BLaER1 treated with 17β-estradiol and CSF1 and Interleukin-3, amounts not matched to agents 10 nM and 100 nM (cell line): ENCODE measurements at regions not wholly inside any gene's neighbourhood (a gene's known extent, or its start where the extent isn't known, plus 50 kb on each side); places are given as distances from the start of the nearest gene placed in this dataset.
A peak's percentile ranks its signal among the peaks of the same experiment; 100 is the strongest.

Experiments
- H3K27ac ChIP-seq, 11 experiments: shearing (Covaris generic); formaldehyde crosslinking; 2 replicates each; pipeline ENCODE4 v1.8.1; 2022
- H3K27me3 ChIP-seq, 11 experiments: shearing (Covaris generic); formaldehyde crosslinking; 2 replicates each; pipeline ENCODE4 v1.8.1; 2022
- H3K36me3 ChIP-seq, 11 experiments: shearing (Covaris generic); formaldehyde crosslinking; 2 replicates each; pipeline ENCODE4 v1.8.1; 2022
- H3K4me1 ChIP-seq, 10 experiments: shearing (Covaris generic); formaldehyde crosslinking; 2 replicates each; pipeline ENCODE4 v1.8.1; 2022
- H3K4me2 ChIP-seq, 11 experiments: shearing (Covaris generic); formaldehyde crosslinking; 2 replicates each; pipeline ENCODE4 v1.8.1; 2022
- H3K4me3 ChIP-seq, 10 experiments: shearing (Covaris generic); formaldehyde crosslinking; 2 replicates each; pipeline ENCODE4 v1.8.1; 2022
- H3K9ac ChIP-seq, 11 experiments: shearing (Covaris generic); formaldehyde crosslinking; 2 replicates each; pipeline ENCODE4 v1.8.1; 2022
- H3K9me3 ChIP-seq, 11 experiments: shearing (Covaris generic); formaldehyde crosslinking; replicated peaks in 1 of 11; 2 replicates each; pipeline ENCODE4 v1.8.1; 2022
- H4K20me1 ChIP-seq, 11 experiments: shearing (Covaris generic); formaldehyde crosslinking; 2 replicates each; pipeline ENCODE4 v1.8.1; 2022
- Cebpa-rat ChIP-seq, 11 experiments: shearing (Covaris generic); IDR thresholded peaks; 2 replicates each; pipeline ENCODE4 v1.8.1; 2022

- TF ChIP-seq Cebpa-rat (IDR thresholded peaks at IDR 0.05): no peak
- no peaks in the 10 kb centered on the region for H3K4me1 ChIP-seq
- H3K4me3 ChIP-seq: no peak overlapping the region
- H3K4me2 ChIP-seq: no peak overlapping the region
- no peaks in the 10 kb centered on the region for H3K9me3 ChIP-seq
- H3K27ac ChIP-seq: no peak overlapping the region
- H3K36me3 ChIP-seq: no peaks in the 10 kb centered on the region
- H4K20me1 ChIP-seq: no peaks in the 10 kb centered on the region
- no peaks in the 10 kb centered on the region for H3K27me3 ChIP-seq
- H3K9ac ChIP-seq: no peak overlapping the region
Measured at GRCh38 chr4:124325690-124326089, 386.8 kb downstream of the ANKRD50 start.

- H3K9ac ChIP-seq: no peak overlapping the region
- TF ChIP-seq Cebpa-rat (IDR thresholded peaks at IDR 0.05): no peak
- H3K4me3 ChIP-seq: no peak overlapping the region
- no peaks in the 10 kb centered on the region for H3K4me1 ChIP-seq
- no peaks in the 10 kb centered on the region for H3K27me3 ChIP-seq
- H3K4me2 ChIP-seq: no peak overlapping the region
- no peaks in the 10 kb centered on the region for H4K20me1 ChIP-seq
- H3K36me3 ChIP-seq: no peaks in the 10 kb centered on the region
- H3K9me3 ChIP-seq: no peaks in the 10 kb centered on the region
- H3K27ac ChIP-seq: no peak overlapping the region
Measured at GRCh38 chr4:124329134-124329533, 383.4 kb downstream of the ANKRD50 start.

GRCh38 chr4:124330045-124330444 lies 382.5 kb downstream of the ANKRD50 start:
- H3K9me3 ChIP-seq: no peaks in the 10 kb centered on the region
- H3K9ac ChIP-seq: no peak overlapping the region
- H4K20me1 ChIP-seq: no peaks in the 10 kb centered on the region
- TF ChIP-seq Cebpa-rat (IDR thresholded peaks at IDR 0.05): no peak
- no peaks in the 10 kb centered on the region for H3K27me3 ChIP-seq
- H3K4me1 ChIP-seq: no peaks in the 10 kb centered on the region
- no peaks in the 10 kb centered on the region for H3K36me3 ChIP-seq
- no peak overlapping the region for H3K4me2 ChIP-seq
- no peak overlapping the region for H3K4me3 ChIP-seq
- H3K27ac ChIP-seq: no peak overlapping the region

GRCh38 chr4:124331781-124332180 lies 380.8 kb downstream of the ANKRD50 start:
- Histone ChIP-seq H3K4me2 (no peak overlapping the region), H3K27me3 (no peaks in the 10 kb centered on the region), H3K9me3 (no peaks in the 10 kb centered on the region), H3K4me1 (peaks cover 0 to 14% (median 0%) of the 10 kb centered on the region in 10 experiments; a peak in 6 of 20 replicates), H4K20me1 (no peaks in the 10 kb centered on the region), H3K4me3 (no peak overlapping the region), H3K36me3 (no peaks in the 10 kb centered on the region), H3K27ac (no peak overlapping the region), H3K9ac (no peak overlapping the region)
- TF ChIP-seq Cebpa-rat (IDR thresholded peaks at IDR 0.05): no peak

- peaks cover 0 to 1% (median 0%) of the 10 kb centered on the region in 11 experiments; a peak in 6 of 22 replicates for H3K9me3 ChIP-seq
- H3K4me1 ChIP-seq: peaks cover 0 to 17% (median 0%) of the 10 kb centered on the region in 10 experiments; a peak in 7 of 20 replicates
- TF ChIP-seq Cebpa-rat (IDR thresholded peaks at IDR 0.05): peak in 1 of 11 experiments; percentile 34; a peak in 1 of 22 replicates
- no peak overlapping the region for H3K4me3 ChIP-seq
- no peak overlapping the region for H3K4me2 ChIP-seq
- no peak overlapping the region for H3K27ac ChIP-seq
- no peak overlapping the region for H3K9ac ChIP-seq
- H3K36me3 ChIP-seq: no peaks in the 10 kb centered on the region
- no peaks in the 10 kb centered on the region for H4K20me1 ChIP-seq
- no peaks in the 10 kb centered on the region for H3K27me3 ChIP-seq
Measured at GRCh38 chr4:124333466-124333865, 379.1 kb downstream of the ANKRD50 start.

GRCh38 chr4:124334119-124334518 lies 378.4 kb downstream of the ANKRD50 start:
- Histone ChIP-seq H3K9me3 (peaks cover 3 to 8% (median 6%) of the 10 kb centered on the region in 11 experiments; a peak in 19 of 22 replicates), H3K4me1 (peaks cover 0 to 17% (median 0%) of the 10 kb centered on the region in 10 experiments; a peak in 7 of 20 replicates), H3K36me3 (no peaks in the 10 kb centered on the region), H3K4me2 (no peak overlapping the region), H4K20me1 (no peaks in the 10 kb centered on the region), H3K27me3 (no peaks in the 10 kb centered on the region), H3K4me3 (no peak overlapping the region), H3K9ac (no peak overlapping the region), H3K27ac (no peak overlapping the region)
- no peak for TF ChIP-seq Cebpa-rat (IDR thresholded peaks at IDR 0.05)

GRCh38 chr4:124337874-124338273 lies 374.7 kb downstream of the ANKRD50 start:
- H3K4me2 ChIP-seq: no peak overlapping the region
- no peak for TF ChIP-seq Cebpa-rat (IDR thresholded peaks at IDR 0.05)
- H3K36me3 ChIP-seq: no peaks in the 10 kb centered on the region
- H3K4me3 ChIP-seq: no peak overlapping the region
- peaks cover 3 to 11% (median 9%) of the 10 kb centered on the region in 11 experiments; a peak in 19 of 22 replicates for H3K9me3 ChIP-seq
- no peak overlapping the region for H3K9ac ChIP-seq
- no peaks in the 10 kb centered on the region for H3K27me3 ChIP-seq
- H3K4me1 ChIP-seq: peaks cover 0 to 17% (median 0%) of the 10 kb centered on the region in 10 experiments; a peak in 7 of 20 replicates
- H4K20me1 ChIP-seq: no peaks in the 10 kb centered on the region
- H3K27ac ChIP-seq: no peak overlapping the region

- no peak for TF ChIP-seq Cebpa-rat (IDR thresholded peaks at IDR 0.05)
- Histone ChIP-seq H3K9ac (no peak overlapping the region), H3K27ac (no peak overlapping the region), H3K4me3 (no peak overlapping the region), H3K27me3 (no peaks in the 10 kb centered on the region), H3K9me3 (peaks cover 2 to 9% (median 6%) of the 10 kb centered on the region in 11 experiments; a peak in 19 of 22 replicates), H3K4me2 (no peak overlapping the region), H4K20me1 (no peaks in the 10 kb centered on the region), H3K36me3 (no peaks in the 10 kb centered on the region), H3K4me1 (no peaks in the 10 kb centered on the region)
Measured at GRCh38 chr4:124343661-124344171, 368.8 kb downstream of the ANKRD50 start.

GRCh38 chr4:124372916-124373315 lies 339.6 kb downstream of the ANKRD50 start:
- H3K27ac ChIP-seq: no peak overlapping the region
- H3K4me1 ChIP-seq: no peaks in the 10 kb centered on the region
- H4K20me1 ChIP-seq: no peaks in the 10 kb centered on the region
- no peak overlapping the region for H3K4me3 ChIP-seq
- no peak for TF ChIP-seq Cebpa-rat (IDR thresholded peaks at IDR 0.05)
- no peak overlapping the region for H3K9ac ChIP-seq
- H3K27me3 ChIP-seq: no peaks in the 10 kb centered on the region
- H3K4me2 ChIP-seq: no peak overlapping the region
- H3K9me3 ChIP-seq: peaks cover 0 to 28% (median 10%) of the 10 kb centered on the region in 11 experiments; a peak in 10 of 22 replicates
- H3K36me3 ChIP-seq: no peaks in the 10 kb centered on the region

GRCh38 chr4:124386163-124386562 lies 326.4 kb downstream of the ANKRD50 start:
- H3K4me1 ChIP-seq: peaks cover 0 to 26% (median 7%) of the 10 kb centered on the region in 10 experiments; a peak in 9 of 20 replicates
- no peak overlapping the region for H3K27ac ChIP-seq
- H3K27me3 ChIP-seq: no peaks in the 10 kb centered on the region
- H4K20me1 ChIP-seq: no peaks in the 10 kb centered on the region
- H3K9me3 ChIP-seq: no peaks in the 10 kb centered on the region
- no peak overlapping the region for H3K4me3 ChIP-seq
- H3K9ac ChIP-seq: no peak overlapping the region
- H3K4me2 ChIP-seq: no peak overlapping the region
- TF ChIP-seq Cebpa-rat (IDR thresholded peaks at IDR 0.05): no peak
- H3K36me3 ChIP-seq: no peaks in the 10 kb centered on the region
